ENCODE measurements at regions not wholly inside any gene's neighbourhood (a gene's known extent, or its start where the extent isn't known, plus 50 kb on each side); places are given as distances from the start of the nearest gene placed in this dataset.

DNA sequence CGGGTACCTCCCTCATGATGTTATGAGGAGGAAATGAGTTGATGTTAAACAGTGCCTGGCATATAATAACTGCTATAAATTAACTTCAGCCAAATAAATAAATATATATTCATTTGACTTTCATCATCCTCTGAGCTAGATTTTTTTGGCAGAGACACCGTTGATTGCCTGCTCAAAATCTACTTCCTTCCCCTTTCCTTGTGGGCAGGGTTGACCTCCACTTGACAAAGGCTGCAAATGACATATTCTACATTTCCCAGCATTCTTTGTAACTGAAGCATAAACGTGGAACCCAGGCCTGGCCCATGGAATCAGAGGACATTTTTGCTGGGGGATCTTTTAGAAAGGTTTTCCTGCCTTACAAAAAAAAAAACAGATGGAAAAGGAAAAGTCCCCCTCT lies 177.8 kb downstream of the TXNL1 start:
- TF ChIP-seq, protein P1, sequence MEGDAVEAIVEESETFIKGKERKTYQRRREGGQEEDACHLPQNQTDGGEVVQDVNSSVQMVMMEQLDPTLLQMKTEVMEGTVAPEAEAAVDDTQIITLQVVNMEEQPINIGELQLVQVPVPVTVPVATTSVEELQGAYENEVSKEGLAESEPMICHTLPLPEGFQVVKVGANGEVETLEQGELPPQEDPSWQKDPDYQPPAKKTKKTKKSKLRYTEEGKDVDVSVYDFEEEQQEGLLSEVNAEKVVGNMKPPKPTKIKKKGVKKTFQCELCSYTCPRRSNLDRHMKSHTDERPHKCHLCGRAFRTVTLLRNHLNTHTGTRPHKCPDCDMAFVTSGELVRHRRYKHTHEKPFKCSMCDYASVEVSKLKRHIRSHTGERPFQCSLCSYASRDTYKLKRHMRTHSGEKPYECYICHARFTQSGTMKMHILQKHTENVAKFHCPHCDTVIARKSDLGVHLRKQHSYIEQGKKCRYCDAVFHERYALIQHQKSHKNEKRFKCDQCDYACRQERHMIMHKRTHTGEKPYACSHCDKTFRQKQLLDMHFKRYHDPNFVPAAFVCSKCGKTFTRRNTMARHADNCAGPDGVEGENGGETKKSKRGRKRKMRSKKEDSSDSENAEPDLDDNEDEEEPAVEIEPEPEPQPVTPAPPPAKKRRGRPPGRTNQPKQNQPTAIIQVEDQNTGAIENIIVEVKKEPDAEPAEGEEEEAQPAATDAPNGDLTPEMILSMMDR (IDR thresholded peaks at IDR 0.05), result no peak
- TF ChIP-seq POLR2AphosphoS5 (IDR thresholded peaks at IDR 0.05) (no peak), POLR2A (IDR thresholded peaks at IDR 0.05) (no peak), EP300 (IDR thresholded peaks at IDR 0.05) (no peak)
